H1 (cell line): ENCODE measurements at regions not wholly inside any gene's neighbourhood (a gene's known extent, or its start where the extent isn't known, plus 50 kb on each side); places are given as distances from the start of the nearest gene placed in this dataset.

Experiments used
- CHD7 ChIP-seq: fragments of 300-600 bp; sonication (generic); IDR thresholded peaks from 2 replicates; pipeline ENCODE4 v1.7.1; 2012; ENCODE audit warnings: low read length, moderate library complexity, mild to moderate bottlenecking, inconsistent platforms; ENCODE audit not compliant: insufficient replicate concordance
- CTCF ChIP-seq, 3 experiments: IDR thresholded peaks; 1 replicate in 2 of 3; 2 replicates in 1 of 3; pipeline versions ENCODE4 v1.5.1 to v1.6.1; 2011; ENCODE audit warnings: low read length in 3 of 3, mild to moderate bottlenecking in 3 of 3, inconsistent platforms in 2 of 3, low read depth in 1 of 3, moderate library complexity in 1 of 3; ENCODE audit not compliant: insufficient read depth in 1 of 3; ENCODE audit errors: control extremely low read depth in 1 of 3
- EGR1 ChIP-seq: IDR thresholded peaks from 2 replicates; pipeline ENCODE4 v1.6.1; 2011; ENCODE audit warnings: low read depth, low read length, borderline replicate concordance
- NRF1 ChIP-seq: IDR thresholded peaks from 2 replicates; pipeline ENCODE4 v1.6.1; 2011; ENCODE audit warnings: mild to moderate bottlenecking, low read depth, low read length, improper control_type of control experiment
- POLR2AphosphoS5 ChIP-seq: IDR thresholded peaks from 2 replicates; pipeline ENCODE4 v1.6.1; 2011; ENCODE audit warnings: low read depth, low read length
- POU5F1 ChIP-seq: IDR thresholded peaks from 2 replicates; pipeline ENCODE4 v1.6.1; 2011; ENCODE audit warnings: low read depth, mild to moderate bottlenecking, low read length, moderate library complexity
- RAD21 ChIP-seq, 2 experiments: IDR thresholded peaks in 1 of 2; conservative IDR thresholded peaks in 1 of 2; 2 replicates each; pipeline ENCODE4 v1.6.1; 2011; ENCODE audit warnings: low read depth in 2 of 2, low read length in 2 of 2, improper control_type of control experiment in 1 of 2, inconsistent platforms in 1 of 2, mild to moderate bottlenecking in 1 of 2, moderate library complexity in 1 of 2
- USF2 ChIP-seq: IDR thresholded peaks from 2 replicates; pipeline ENCODE4 v1.6.1; 2011; ENCODE audit warnings: low read length, improper control_type of control experiment

GRCh38 chr1:29413661-29414060 lies 177.3 kb downstream of the PTPRU start (continued):
- TF ChIP-seq CHD7 (no peak), POU5F1 (no peak), USF2 (no peak), NRF1 (no peak), POLR2AphosphoS5 (no peak), RAD21 (IDR thresholded peaks at IDR 0.05 in 1 of 2, conservative IDR thresholded peaks at IDR 0.05 in 1 of 2; ENCODE audit: low read depth in 2 of 2, low read length in 2 of 2) (no peak), EGR1 (no peak), CTCF (IDR thresholded peaks at IDR 0.05; ENCODE audit: control extremely low read depth in 1 of 3, insufficient read depth in 1 of 3, low read depth in 1 of 3, low read length in 3 of 3) (no peak)
